Epithelial cell of esophagus (primary cell): ENCODE measurements at regions not wholly inside any gene's neighbourhood (a gene's known extent, or its start where the extent isn't known, plus 50 kb on each side); places are given as distances from the start of the nearest gene placed in this dataset.
A peak's percentile ranks its signal among the peaks of the same experiment; 100 is the strongest.

Experiments used
- DNase-seq: peaks from one replicate; pipeline ENCODE4 v3.0.0; 2010; ENCODE audit warnings: low read depth
- H3K4me3 ChIP-seq: 2 replicates; pipeline ENCODE4 v1.5.1; 2011; ENCODE audit warnings: mild to moderate bottlenecking, low read length, control low read depth
- TF ChIP-seq, protein P1 (sequence below): IDR thresholded peaks from 2 replicates; pipeline ENCODE4 v1.5.1; 2011; ENCODE audit warnings: low read depth, mild to moderate bottlenecking, low read length, control low read depth, inconsistent platforms; ENCODE audit not compliant: insufficient read depth; ENCODE audit errors: missing control alignments

GRCh38 chr6:18062733-18063132, 59.7 kb downstream of the NHLRC1 start:
- TF ChIP-seq, protein P1, sequence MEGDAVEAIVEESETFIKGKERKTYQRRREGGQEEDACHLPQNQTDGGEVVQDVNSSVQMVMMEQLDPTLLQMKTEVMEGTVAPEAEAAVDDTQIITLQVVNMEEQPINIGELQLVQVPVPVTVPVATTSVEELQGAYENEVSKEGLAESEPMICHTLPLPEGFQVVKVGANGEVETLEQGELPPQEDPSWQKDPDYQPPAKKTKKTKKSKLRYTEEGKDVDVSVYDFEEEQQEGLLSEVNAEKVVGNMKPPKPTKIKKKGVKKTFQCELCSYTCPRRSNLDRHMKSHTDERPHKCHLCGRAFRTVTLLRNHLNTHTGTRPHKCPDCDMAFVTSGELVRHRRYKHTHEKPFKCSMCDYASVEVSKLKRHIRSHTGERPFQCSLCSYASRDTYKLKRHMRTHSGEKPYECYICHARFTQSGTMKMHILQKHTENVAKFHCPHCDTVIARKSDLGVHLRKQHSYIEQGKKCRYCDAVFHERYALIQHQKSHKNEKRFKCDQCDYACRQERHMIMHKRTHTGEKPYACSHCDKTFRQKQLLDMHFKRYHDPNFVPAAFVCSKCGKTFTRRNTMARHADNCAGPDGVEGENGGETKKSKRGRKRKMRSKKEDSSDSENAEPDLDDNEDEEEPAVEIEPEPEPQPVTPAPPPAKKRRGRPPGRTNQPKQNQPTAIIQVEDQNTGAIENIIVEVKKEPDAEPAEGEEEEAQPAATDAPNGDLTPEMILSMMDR: no peak
- DNase-seq: no peak
- no peak overlapping the region for H3K4me3 ChIP-seq

GRCh38 chr6:18058429-18058828, 64.0 kb downstream of the NHLRC1 start:
- no peak overlapping the region for H3K4me3 ChIP-seq
- TF ChIP-seq, protein P1: no peak
- DNase-seq: no peak

DNA sequence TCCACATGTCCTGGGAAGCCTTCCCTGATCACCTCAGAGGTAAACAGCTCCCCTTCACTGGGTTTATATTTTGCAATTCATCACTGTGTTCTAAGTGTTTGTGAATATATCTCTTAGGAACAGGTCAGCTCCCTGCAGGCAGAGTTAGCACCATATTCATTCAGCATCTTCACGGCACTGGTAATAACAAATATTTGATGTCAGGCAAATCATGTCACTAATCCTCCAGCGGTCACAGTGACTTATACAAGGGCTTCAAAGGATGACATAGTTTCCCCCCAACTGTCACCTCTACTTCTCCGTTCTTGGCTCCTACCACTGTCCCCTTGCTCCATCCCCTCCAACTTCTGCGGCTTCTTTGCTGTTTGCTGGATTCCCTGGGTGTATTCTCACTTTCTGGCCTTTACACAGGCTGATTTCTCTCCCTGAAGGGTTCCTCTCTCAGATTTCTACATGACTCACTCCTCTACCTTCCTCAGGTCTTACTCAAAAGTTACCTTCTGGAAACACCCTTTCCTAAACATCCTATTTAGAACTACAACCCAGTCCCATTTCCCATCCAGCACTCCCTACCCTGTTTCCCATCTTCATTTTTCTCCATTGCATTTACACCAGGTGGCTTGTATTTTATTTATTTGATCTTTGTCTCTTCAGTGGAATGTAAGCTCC, 66.6 kb downstream of the NHLRC1 start:
- no peak overlapping the region for H3K4me3 ChIP-seq
- TF ChIP-seq, protein P1: no peak
- DNase-seq: peak; percentile 81

DNA sequence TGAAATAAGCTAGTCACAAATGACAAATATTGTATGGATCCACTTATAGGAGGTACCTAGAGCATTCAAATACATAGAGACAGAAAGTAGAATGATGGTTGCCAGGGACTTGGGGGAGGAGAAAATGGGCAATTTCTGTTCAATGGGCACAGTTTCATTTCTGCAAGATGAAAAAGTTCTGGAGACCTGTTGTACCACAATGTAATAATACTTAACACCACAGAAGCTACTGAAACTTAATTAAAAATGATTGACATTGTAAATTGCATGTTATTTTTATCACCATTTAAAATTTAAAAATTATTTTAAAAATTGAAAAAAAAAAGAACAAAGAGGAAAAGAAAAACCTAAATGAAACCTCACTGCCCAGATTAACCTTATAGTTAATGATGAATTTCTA, 67.4 kb downstream of the NHLRC1 start:
- no peak for DNase-seq
- TF ChIP-seq, protein P1: no peak

GRCh38 chr6:18053555-18054445, 66.4 kb upstream of the KIF13A start:
- TF ChIP-seq, protein P1: no peak
- DNase-seq: peak; percentile 54
- H3K4me3 ChIP-seq: no peak overlapping the region

More for the DNA sequence above, 67.4 kb downstream of the NHLRC1 start:
- H3K4me3 ChIP-seq: no peak overlapping the region

- no peak overlapping the region for H3K4me3 ChIP-seq
- peak; percentile 90 for DNase-seq
- TF ChIP-seq, protein P1: no peak
Observed at GRCh38 chr6:18053078-18053477, 65.6 kb upstream of the KIF13A start.

DNA sequence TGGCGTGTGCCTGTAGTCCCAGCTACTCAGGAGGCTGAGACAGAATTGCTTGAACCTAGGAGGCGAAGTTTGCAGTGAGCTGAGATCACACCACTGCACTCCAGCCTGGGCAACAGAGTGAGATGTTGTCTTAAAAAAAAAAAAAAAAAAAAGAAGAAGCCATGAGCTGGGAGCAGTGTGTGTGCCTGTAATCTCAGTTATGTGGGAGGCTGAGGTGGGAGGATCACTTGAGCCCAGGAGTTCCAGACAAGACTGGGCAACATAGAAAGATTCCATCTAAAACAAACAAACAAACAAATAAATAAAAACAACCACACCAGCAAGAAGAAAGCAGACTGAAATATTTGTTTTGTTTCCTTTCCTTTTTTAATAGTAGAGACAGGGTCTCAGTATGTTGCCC, 62.2 kb upstream of the KIF13A start:
- no peak for DNase-seq
- no peak overlapping the region for H3K4me3 ChIP-seq
- TF ChIP-seq, protein P1: no peak
